ENCODE measurements at regions not wholly inside any gene's neighbourhood (a gene's known extent, or its start where the extent isn't known, plus 50 kb on each side); places are given as distances from the start of the nearest gene placed in this dataset.

DNA sequence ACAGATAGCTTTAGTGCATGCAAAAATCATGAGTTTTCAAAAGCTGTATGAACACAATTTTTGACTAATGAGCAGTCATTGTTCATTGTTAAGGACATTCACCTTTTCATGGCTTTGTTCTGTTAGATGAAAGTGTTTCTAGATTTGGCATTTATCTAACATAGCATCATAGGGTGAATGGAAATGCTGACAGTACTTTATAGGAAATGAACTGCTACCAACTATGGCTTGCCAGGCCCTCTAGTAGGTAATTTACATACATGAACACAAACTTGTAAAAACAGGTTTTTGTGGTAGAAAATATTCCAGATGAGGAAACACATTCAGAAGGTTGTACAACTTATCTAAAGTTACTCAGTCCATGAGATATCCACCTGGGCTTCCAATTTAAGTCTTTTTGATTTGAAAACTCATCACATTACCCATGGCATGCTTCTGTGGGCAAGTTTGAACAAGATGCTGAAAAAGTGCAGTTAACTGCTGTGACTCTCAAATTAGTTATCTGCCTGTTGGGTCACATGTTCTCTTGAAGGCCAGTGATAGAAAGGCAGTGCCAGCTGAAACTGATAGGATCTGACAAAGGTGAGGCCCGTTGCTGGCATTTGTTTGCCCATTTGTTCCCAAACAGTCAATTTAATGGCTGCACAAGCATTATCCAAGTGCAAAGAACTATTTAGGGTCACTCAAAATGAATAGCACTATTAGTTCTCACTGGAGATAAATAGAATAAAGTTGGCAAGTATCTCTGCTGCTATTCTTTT, 399.1 kb downstream of the MAN2A1 start:
- Histone ChIP-seq H2BK15ac (ENCODE audit: low read depth, low read length) (no peak overlapping the region), H4K5ac (ENCODE audit: insufficient read length, low read depth, low read length) (no peak overlapping the region), H3K27ac (ENCODE audit: insufficient read length, low read depth, low read length) (no peak overlapping the region), H3K14ac (ENCODE audit: insufficient read depth, low read length) (no peak overlapping the region), H3K23ac (ENCODE audit: insufficient read length, low read depth, low read length) (no peak overlapping the region), H2BK12ac (ENCODE audit: insufficient read length, low read depth, low read length) (no peak overlapping the region), H2BK120ac (ENCODE audit: low read depth, low read length, poor library complexity, severe bottlenecking) (no peak overlapping the region), H4K8ac (replicated peaks; ENCODE audit: insufficient read length, low read depth, low read length) (no peak overlapping the region), H3K4me1 (ENCODE audit: insufficient read depth, low read length) (no peaks in the 10 kb centered on the region), H2BK5ac (ENCODE audit: insufficient read length, low read length) (no peak overlapping the region), H3K9me3 (ENCODE audit: control insufficient read depth, low read depth, low read length) (no peaks in the 10 kb centered on the region), H3K79me2 (ENCODE audit: insufficient read depth, low read length) (no peaks in the 10 kb centered on the region), H3K4ac (ENCODE audit: low read depth, low read length) (no peak overlapping the region), H3T11ph (ENCODE audit: low read length) (no peak overlapping the region), H3K27me3 (ENCODE audit: insufficient read depth, low read length) (no peaks in the 10 kb centered on the region), H3K9ac (ENCODE audit: extremely low read depth, insufficient read length, low read length) (no peak overlapping the region), H3K79me1 (ENCODE audit: insufficient read depth, low read depth, low read length, poor library complexity, severe bottlenecking) (no peaks in the 10 kb centered on the region), H3K56ac (ENCODE audit: insufficient read length, low read depth, low read length) (no peak overlapping the region), H2AFZ (ENCODE audit: low read length) (no peak overlapping the region), H3K23me2 (ENCODE audit: insufficient read length, low read depth, low read length, poor library complexity, severe bottlenecking) (no peaks in the 10 kb centered on the region), H4K91ac (ENCODE audit: insufficient read length, low read depth, low read length) (no peak overlapping the region), H4K20me1 (ENCODE audit: control insufficient read depth, insufficient read depth, insufficient read length) (no peaks in the 10 kb centered on the region), H2BK20ac (ENCODE audit: low read depth, low read length, poor library complexity, severe bottlenecking) (no peak overlapping the region), H2AK5ac (ENCODE audit: insufficient read length, low read length) (no peak overlapping the region), H3K18ac (ENCODE audit: insufficient read length, low read depth, low read length) (no peak overlapping the region), H3K4me2 (ENCODE audit: insufficient read depth, insufficient read length, low read length) (no peak overlapping the region)
- Mint-ChIP-seq H3K36me3 (ENCODE audit: insufficient read depth in 1 of 3, low read depth in 3 of 3) (no peaks in the 10 kb centered on the region), H3K27me3 (ENCODE audit: low read depth) (no peaks in the 10 kb centered on the region), H3K4me3 (no peak overlapping the region), H3K27ac (no peak overlapping the region), H3K9me3 (no peaks in the 10 kb centered on the region), H3K4me1 (no peaks in the 10 kb centered on the region)
- TF ChIP-seq, protein P1, sequence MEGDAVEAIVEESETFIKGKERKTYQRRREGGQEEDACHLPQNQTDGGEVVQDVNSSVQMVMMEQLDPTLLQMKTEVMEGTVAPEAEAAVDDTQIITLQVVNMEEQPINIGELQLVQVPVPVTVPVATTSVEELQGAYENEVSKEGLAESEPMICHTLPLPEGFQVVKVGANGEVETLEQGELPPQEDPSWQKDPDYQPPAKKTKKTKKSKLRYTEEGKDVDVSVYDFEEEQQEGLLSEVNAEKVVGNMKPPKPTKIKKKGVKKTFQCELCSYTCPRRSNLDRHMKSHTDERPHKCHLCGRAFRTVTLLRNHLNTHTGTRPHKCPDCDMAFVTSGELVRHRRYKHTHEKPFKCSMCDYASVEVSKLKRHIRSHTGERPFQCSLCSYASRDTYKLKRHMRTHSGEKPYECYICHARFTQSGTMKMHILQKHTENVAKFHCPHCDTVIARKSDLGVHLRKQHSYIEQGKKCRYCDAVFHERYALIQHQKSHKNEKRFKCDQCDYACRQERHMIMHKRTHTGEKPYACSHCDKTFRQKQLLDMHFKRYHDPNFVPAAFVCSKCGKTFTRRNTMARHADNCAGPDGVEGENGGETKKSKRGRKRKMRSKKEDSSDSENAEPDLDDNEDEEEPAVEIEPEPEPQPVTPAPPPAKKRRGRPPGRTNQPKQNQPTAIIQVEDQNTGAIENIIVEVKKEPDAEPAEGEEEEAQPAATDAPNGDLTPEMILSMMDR (conservative IDR thresholded peaks at IDR 0.05): no peak
- no peak for DNase-seq
- no CpG with 5 or more reads among the region's 1 CpG for WGBS (ENCODE audit: extremely low coverage, insufficient read length, low lambda C conversion rate)

Measured in H9 (cell line).